GM18873 (cell line): ENCODE measurements at regions not wholly inside any gene's neighbourhood (a gene's known extent, or its start where the extent isn't known, plus 50 kb on each side); places are given as distances from the start of the nearest gene placed in this dataset.

Experiments
- ATAC-seq: cut with Tn5 transposase; IDR thresholded peaks from one replicate; pipeline ENCODE4 v1.9.1; 2021; ENCODE audit warnings: mild to moderate bottlenecking, moderate library complexity, moderate number of reproducible peaks; ENCODE audit not compliant: unreplicated experiment, low FRiP score

DNA sequence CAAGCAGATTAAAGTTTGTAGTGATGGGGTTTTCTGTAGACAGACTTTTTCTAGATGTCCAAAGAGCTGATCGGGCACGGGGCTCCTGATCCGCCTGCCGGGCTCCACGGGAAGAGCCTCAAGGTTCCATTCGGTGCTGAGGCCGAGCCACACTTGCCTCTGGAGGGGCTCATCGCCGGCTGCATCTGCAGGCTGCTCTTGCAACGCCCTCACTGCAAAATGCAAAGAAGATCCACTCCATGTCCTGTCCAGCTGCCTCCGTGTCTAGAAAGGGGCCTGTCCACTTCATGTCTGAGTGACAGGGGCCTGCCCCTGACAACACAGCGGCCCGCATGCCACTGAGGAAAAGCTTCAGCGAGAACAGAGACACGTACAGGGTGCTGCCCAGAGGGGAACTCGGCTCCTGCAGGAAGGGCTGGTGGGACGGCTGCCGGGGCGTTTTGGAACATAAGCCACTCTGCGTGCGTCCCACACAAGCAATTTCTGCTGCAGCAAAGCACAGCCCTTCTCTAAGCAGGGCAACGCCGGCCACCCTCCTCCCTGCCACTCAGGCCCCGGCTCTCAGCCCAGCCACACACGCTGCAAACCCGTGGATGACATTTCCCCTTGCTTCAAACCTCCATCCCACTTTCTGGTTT is 53.6 kb upstream of the CTDP1 start:
- no peak for ATAC-seq

DNA sequence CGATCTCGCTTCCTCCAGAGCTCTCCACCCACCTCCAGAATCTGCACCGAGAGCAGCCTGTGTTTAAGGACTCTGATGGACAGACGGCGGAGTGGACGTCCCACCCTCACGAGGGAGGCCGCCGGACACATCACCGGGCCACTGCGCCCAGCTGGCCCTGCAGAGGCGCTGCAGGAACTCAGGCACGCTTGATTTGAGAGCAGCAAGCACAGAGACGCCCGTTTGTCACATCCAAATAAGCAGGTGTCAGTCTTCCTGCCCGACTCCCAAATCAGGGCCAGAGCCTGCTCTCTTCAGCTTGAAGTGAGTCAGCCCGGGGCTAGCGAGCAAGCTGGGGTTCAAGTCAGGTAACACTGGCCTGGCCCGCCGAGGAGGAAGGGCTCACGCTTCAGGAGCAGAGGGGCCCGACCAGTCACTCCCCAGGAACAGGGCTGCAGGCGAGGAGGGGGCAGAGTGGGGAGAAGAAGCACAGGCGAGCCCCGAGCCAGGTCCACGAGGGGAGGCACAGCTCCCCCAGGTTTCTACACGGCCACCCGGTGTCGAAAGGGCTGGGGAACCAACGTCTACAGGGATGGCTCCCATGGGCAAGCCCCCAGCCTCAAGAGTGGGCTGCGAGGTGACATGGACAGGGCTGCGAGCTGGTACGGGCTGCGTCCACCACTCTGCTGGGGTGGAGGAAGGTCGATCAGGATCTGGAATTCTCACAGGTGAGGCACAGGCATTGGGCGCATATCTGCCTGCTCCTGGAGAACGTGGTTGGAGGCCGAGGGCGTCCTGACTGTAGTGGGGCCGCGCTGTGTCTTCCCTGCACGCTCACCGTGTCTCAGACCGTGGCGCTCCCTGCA is 52.5 kb upstream of the CTDP1 start:
- no peak for ATAC-seq

DNA sequence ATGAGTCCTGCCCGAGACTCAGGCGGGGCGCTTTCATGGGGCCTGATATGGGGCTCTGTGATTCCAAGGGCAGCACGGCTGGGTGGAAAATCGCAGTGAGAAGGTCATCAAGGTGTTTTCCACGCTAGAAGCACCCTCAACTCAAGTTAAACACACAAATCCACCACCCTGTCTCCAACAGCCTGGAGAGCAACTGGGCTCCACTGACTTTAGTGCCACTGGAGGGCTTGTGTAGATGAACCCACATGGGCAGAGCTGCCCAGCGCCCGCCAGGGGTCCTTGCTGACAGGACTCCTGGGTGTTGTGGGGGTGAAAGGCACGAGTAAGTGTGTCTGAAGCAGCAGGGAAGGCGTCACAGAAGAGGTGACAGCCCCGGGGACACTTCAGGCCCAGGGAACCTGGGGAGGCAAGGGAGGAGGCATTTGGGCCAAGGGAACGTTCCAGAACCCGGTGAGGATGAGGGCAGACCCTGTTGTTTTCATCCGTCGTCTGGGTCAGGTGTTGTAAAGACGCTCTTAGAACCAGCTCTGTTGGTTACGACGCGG is 51.8 kb upstream of the CTDP1 start:
- ATAC-seq: no peak

DNA sequence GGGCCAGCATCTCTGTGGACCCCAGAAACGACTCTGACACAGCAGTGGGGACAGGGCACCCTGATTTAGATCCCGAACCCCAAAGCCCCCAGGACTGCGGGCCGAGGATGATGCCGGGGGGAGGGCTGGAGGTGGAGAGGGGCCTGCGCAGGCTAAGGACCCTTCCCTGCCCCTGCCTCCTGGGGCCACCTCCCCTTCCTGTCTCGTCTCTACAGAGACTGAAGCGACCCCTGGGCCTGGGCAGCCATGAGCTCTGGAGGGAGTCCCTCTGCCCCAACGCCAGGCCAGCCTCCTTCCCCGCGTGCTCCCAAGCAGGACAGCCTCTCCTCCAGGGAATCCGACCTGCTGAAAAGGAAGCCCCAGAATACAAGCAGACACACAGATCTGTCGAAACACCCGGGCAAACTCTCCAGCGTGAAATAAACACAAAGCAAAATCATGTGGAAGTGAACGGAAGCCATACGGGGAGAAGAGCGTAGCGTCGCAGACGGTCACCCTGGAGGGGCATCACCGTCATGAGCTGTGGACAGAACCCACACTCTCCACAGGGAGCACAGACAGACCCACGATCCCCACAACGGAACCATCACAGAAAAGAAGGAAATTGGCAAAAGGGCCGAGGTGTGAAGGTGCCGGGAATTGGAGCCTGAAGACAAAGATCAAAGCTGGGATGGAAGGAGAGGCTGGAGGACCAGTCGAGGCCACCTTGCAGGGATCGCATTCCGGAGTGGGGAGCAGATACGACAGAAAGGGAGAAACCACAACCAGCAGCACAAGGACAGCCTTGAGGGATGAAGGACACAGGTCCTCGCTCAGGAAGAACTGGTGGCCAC is 51.0 kb upstream of the CTDP1 start:
- ATAC-seq: no peak

DNA sequence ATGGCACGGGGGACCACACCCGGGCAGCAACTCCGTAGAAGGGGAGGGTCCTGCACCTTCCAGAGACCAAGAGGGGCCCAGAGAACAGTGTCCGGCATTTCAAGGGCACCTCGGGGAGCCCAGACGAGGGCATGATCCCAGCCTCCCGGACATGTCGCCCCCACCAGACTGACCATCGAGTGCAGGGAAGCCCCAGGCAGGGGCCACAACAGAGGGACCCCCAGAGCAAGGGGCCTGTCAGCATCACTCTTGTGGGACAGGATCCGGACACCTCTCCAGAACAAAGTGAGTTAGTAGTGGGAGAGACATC is 50.4 kb upstream of the CTDP1 start:
- no peak for ATAC-seq

DNA sequence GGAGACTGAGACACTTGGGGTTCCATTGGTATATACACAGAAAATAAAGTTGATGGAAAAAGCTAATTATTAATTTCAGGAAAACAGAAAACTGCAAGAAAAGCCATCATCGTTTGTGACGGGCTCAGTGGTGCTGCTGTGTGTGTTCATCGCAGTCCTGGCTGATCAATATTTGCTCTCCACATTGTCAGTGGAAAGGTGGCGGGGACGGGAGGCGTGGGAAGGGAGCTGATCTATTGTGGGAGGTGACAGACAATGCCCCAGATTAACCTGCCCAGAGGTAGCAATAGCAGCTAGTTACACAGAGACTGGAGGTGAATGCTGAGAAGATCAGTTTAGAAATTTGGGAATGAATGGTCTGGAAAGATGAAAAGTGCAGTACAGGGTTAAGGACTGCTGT is 50.0 kb upstream of the CTDP1 start:
- ATAC-seq: no peak
